ENCODE measurements at regions not wholly inside any gene's neighbourhood (a gene's known extent, or its start where the extent isn't known, plus 50 kb on each side); places are given as distances from the start of the nearest gene placed in this dataset.

DNA sequence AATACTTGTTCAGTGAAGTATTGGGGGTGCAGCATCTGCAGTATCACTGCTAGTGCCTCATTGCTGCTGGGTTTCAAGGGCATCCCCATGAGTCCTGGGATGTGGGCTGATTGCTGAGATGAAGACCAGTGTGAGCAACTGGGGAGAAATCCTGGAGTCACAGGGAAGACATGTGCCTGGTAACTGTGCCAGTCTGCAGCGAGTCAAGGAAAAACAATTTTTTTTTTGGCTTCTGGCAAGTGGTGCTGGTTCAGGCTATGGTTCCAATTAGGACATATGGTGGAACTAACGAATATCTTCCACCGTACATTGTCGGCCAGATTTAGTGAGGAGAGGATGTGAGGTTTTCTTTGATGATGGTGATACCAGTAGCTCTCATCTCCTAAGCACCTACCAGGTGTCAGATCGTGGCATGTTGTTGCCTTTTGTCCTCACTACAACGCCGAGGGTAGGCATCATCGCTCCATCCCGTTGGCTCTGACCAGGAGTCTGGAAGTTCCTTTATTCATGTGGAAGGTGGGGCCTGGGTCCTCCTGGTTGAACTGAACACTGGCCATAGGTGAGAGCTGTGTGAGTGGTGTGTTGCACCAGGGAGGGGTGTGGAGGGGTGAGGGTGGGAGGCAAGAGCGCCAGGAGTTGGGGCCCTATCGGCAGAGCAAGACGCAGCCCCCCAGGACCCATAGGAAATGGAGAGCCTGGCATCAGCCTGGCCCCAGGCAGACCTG, 118.0 kb upstream of the HS6ST1 start:
- Mint-ChIP-seq H3K27ac (no peak overlapping the region), H3K4me3 (no peak overlapping the region), H3K36me3 (no peaks in the 10 kb centered on the region), H3K9me3 (no peaks in the 10 kb centered on the region), H3K4me1 (peaks cover under 1% of the 10 kb centered on the region), H3K27me3 (ENCODE audit: low read depth) (no peaks in the 10 kb centered on the region; the same call in 1 of the 2 replicates)
- DNase-seq (ENCODE audit: low spot score) (no peak), ATAC-seq (no peak)
- CTCF ChIA-PET = no interaction called here
- TF ChIP-seq E2F4 (CRISPR knock-in tag; IDR thresholded peaks at IDR 0.05; ENCODE audit: borderline replicate concordance, low read depth) (no peak), TCF7 (CRISPR knock-in tag; IDR thresholded peaks at IDR 0.05; ENCODE audit: low read depth) (no peak)
- TF ChIP-seq, protein P1, sequence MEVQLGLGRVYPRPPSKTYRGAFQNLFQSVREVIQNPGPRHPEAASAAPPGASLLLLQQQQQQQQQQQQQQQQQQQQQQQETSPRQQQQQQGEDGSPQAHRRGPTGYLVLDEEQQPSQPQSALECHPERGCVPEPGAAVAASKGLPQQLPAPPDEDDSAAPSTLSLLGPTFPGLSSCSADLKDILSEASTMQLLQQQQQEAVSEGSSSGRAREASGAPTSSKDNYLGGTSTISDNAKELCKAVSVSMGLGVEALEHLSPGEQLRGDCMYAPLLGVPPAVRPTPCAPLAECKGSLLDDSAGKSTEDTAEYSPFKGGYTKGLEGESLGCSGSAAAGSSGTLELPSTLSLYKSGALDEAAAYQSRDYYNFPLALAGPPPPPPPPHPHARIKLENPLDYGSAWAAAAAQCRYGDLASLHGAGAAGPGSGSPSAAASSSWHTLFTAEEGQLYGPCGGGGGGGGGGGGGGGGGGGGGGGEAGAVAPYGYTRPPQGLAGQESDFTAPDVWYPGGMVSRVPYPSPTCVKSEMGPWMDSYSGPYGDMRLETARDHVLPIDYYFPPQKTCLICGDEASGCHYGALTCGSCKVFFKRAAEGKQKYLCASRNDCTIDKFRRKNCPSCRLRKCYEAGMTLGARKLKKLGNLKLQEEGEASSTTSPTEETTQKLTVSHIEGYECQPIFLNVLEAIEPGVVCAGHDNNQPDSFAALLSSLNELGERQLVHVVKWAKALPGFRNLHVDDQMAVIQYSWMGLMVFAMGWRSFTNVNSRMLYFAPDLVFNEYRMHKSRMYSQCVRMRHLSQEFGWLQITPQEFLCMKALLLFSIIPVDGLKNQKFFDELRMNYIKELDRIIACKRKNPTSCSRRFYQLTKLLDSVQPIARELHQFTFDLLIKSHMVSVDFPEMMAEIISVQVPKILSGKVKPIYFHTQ (CRISPR knock-in tag; IDR thresholded peaks at IDR 0.05) = no peak
- TF ChIP-seq, protein P2, sequence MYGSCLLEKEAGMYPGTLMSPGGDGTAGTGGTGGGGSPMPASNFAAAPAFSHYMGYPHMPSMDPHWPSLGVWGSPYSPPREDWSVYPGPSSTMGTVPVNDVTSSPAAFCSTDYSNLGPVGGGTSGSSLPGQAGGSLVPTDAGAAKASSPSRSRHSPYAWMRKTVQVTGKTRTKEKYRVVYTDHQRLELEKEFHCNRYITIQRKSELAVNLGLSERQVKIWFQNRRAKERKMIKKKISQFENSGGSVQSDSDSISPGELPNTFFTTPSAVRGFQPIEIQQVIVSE (CRISPR knock-in tag; IDR thresholded peaks at IDR 0.05; ENCODE audit: borderline replicate concordance) = no peak
- POLR2A ChIA-PET = no interaction called here

- TF ChIP-seq JUN (CRISPR knock-in tag; IDR thresholded peaks at IDR 0.05) = no peak
- no peak for TF ChIP-seq EMX1 (CRISPR knock-in tag; IDR thresholded peaks at IDR 0.05)
- TF ChIP-seq TCF7 (CRISPR knock-in tag; IDR thresholded peaks at IDR 0.05; ENCODE audit: low read depth) = no peak
- TF ChIP-seq E2F4 (CRISPR knock-in tag; IDR thresholded peaks at IDR 0.05; ENCODE audit: borderline replicate concordance, low read depth) = no peak
- TF ChIP-seq HMGXB4 (CRISPR knock-in tag; IDR thresholded peaks at IDR 0.05) = no peak
- TF ChIP-seq AFF4 (CRISPR knock-in tag; IDR thresholded peaks at IDR 0.05; ENCODE audit: borderline replicate concordance) = no peak
- no peak for TF ChIP-seq ZNF138 (CRISPR knock-in tag; conservative IDR thresholded peaks at IDR 0.05)
- no peak for TF ChIP-seq ATF1 (CRISPR knock-in tag; IDR thresholded peaks at IDR 0.05)
- no peak for TF ChIP-seq FOXJ3 (CRISPR knock-in tag; IDR thresholded peaks at IDR 0.05; ENCODE audit: borderline replicate concordance)
- TF ChIP-seq RORB (CRISPR knock-in tag; IDR thresholded peaks at IDR 0.05) = no peak
- no peak for TF ChIP-seq IRF2 (CRISPR knock-in tag; IDR thresholded peaks at IDR 0.05; ENCODE audit: borderline replicate concordance, low read depth)
- no peak for TF ChIP-seq CREM (CRISPR knock-in tag; IDR thresholded peaks at IDR 0.05)
- ChIA-PET CTCF (no interaction called here), POLR2A (no interaction called here)
- Mint-ChIP-seq H3K27ac (no peak overlapping the region), H3K9me3 (no peaks in the 10 kb centered on the region), H3K27me3 (ENCODE audit: low read depth) (no peaks in the 10 kb centered on the region; the same call in 1 of the 2 replicates), H3K36me3 (no peaks in the 10 kb centered on the region), H3K4me1 (peaks cover 6% of the 10 kb centered on the region), H3K4me3 (no peak overlapping the region)
- DNase-seq (ENCODE audit: low spot score) = no peak
- no peak for ATAC-seq
These were observed 118.5 kb upstream of the HS6ST1 start for GRCh38 chr2:128437204-128437565.
